IPS-11a (cell line): ENCODE measurements at regions not wholly inside any gene's neighbourhood (a gene's known extent, or its start where the extent isn't known, plus 50 kb on each side); places are given as distances from the start of the nearest gene placed in this dataset.

ENCODE experiments used
- H3K4me3 ChIP-seq: one replicate; pipeline ENCODE4 v1.5.1; 2013; ENCODE audit warnings: low read depth, low read length, control low read depth

GRCh38 chr10:128936392-128936791, 530.6 kb upstream of the MGMT start:
- no peak overlapping the region for H3K4me3 ChIP-seq

GRCh38 chr10:128938558-128938957, 528.5 kb upstream of the MGMT start:
- H3K4me3 ChIP-seq = no peak overlapping the region

- H3K4me3 ChIP-seq = no peak overlapping the region
These were observed 527.0 kb upstream of the MGMT start for GRCh38 chr10:128940081-128940480.

GRCh38 chr10:128943111-128943510, 523.9 kb upstream of the MGMT start:
- H3K4me3 ChIP-seq = no peak overlapping the region

GRCh38 chr10:128945398-128945797, 521.6 kb upstream of the MGMT start:
- H3K4me3 ChIP-seq = no peak overlapping the region

- no peak overlapping the region for H3K4me3 ChIP-seq
These were observed 516.7 kb upstream of the MGMT start for GRCh38 chr10:128950159-128950915.

GRCh38 chr10:128950916-128951275, 516.1 kb upstream of the MGMT start:
- no peak overlapping the region for H3K4me3 ChIP-seq

- no peak overlapping the region for H3K4me3 ChIP-seq
These were observed 514.2 kb upstream of the MGMT start for GRCh38 chr10:128952856-128953255.

GRCh38 chr10:128956149-128956548, 510.9 kb upstream of the MGMT start:
- no peak overlapping the region for H3K4me3 ChIP-seq

GRCh38 chr10:128957221-128957620, 509.8 kb upstream of the MGMT start:
- no peak overlapping the region for H3K4me3 ChIP-seq

GRCh38 chr10:128958834-128959690, 508.0 kb upstream of the MGMT start:
- H3K4me3 ChIP-seq = no peak overlapping the region

GRCh38 chr10:128959746-128960145, 507.3 kb upstream of the MGMT start:
- H3K4me3 ChIP-seq = no peak overlapping the region

GRCh38 chr10:128960517-128960916, 506.5 kb upstream of the MGMT start:
- no peak overlapping the region for H3K4me3 ChIP-seq

- no peak overlapping the region for H3K4me3 ChIP-seq
These were observed 504.9 kb upstream of the MGMT start for GRCh38 chr10:128962182-128962581.

GRCh38 chr10:128963211-128964099, 503.6 kb upstream of the MGMT start:
- H3K4me3 ChIP-seq = no peak overlapping the region

GRCh38 chr10:128964100-128964403, 503.0 kb upstream of the MGMT start:
- H3K4me3 ChIP-seq = no peak overlapping the region

GRCh38 chr10:128967980-128968756, 498.9 kb upstream of the MGMT start:
- H3K4me3 ChIP-seq = no peak overlapping the region

- H3K4me3 ChIP-seq = no peak overlapping the region
These were observed 497.5 kb upstream of the MGMT start for GRCh38 chr10:128969551-128969950.

- H3K4me3 ChIP-seq = no peak overlapping the region
These were observed 495.5 kb upstream of the MGMT start for GRCh38 chr10:128971374-128972035.

- H3K4me3 ChIP-seq = no peak overlapping the region
These were observed 495.0 kb upstream of the MGMT start for GRCh38 chr10:128972036-128972405.
